CD4-positive, CD25-positive, alpha-beta regulatory T cell (primary cell): ENCODE measurements at regions not wholly inside any gene's neighbourhood (a gene's known extent, or its start where the extent isn't known, plus 50 kb on each side); places are given as distances from the start of the nearest gene placed in this dataset.
A peak's percentile ranks its signal among the peaks of the same experiment; 100 is the strongest.

Source experiments
- ATAC-seq, 2 donors: fragments of 150-1000 bp; cut with Tn5 transposase; one replicate each; pipeline ENCODE4 v1.10.0; 2021; ENCODE audit warnings: low read depth in 2 of 2, moderate number of reproducible peaks in 2 of 2, moderate library complexity in 1 of 2
- DNase-seq, 3 donors: peaks; one replicate each; pipeline versions ENCODE4 v3.0.0 to v3.0.0-alpha.2; 2012 to 2022; ENCODE audit warnings: mixed read lengths in 1 of 3
- H3K27ac ChIP-seq: one replicate; pipeline ENCODE4 v1.7.0; 2013; ENCODE audit warnings: mild to moderate bottlenecking, low read length; ENCODE audit not compliant: insufficient read depth, poor library complexity, severe bottlenecking
- H3K27me3 ChIP-seq: one replicate; pipeline ENCODE4 v1.7.0; 2013; ENCODE audit warnings: low read length; ENCODE audit not compliant: control insufficient read depth, insufficient read depth
- H3K36me3 ChIP-seq: one replicate; pipeline ENCODE4 v1.7.0; 2013; ENCODE audit warnings: mild to moderate bottlenecking, low read length, moderate library complexity; ENCODE audit not compliant: control insufficient read depth, insufficient read depth
- H3K4me1 ChIP-seq: 2 replicates; pipeline ENCODE4 v1.7.0; 2013; ENCODE audit warnings: mild to moderate bottlenecking, low read length; ENCODE audit not compliant: insufficient read depth, control insufficient read depth, poor library complexity, severe bottlenecking
- H3K4me3 ChIP-seq: one replicate; pipeline ENCODE4 v1.7.0; 2013; ENCODE audit warnings: low read depth, mild to moderate bottlenecking, low read length, moderate library complexity
- H3K9me3 ChIP-seq, 2 experiments: 1 replicate in 1 of 2; 2 replicates in 1 of 2; pipeline ENCODE4 v1.7.0; 2013; ENCODE audit warnings: low read length in 2 of 2, mild to moderate bottlenecking in 1 of 2, moderate library complexity in 1 of 2; ENCODE audit not compliant: control insufficient read depth in 2 of 2
- H3K27ac Mint-ChIP-seq, 3 donors: one replicate each; pipeline ENCODE4 v1.8.0; 2020 to 2022; ENCODE audit warnings: mild to moderate bottlenecking in 3 of 3, mixed read lengths in 3 of 3, moderate library complexity in 2 of 3
- H3K27me3 Mint-ChIP-seq: one replicate; pipeline ENCODE4 v1.8.0; 2022; ENCODE audit warnings: mild to moderate bottlenecking, mixed read lengths
- H3K36me3 Mint-ChIP-seq: one replicate; pipeline ENCODE4 v1.8.0; 2020; ENCODE audit warnings: mixed read lengths
- H3K4me1 Mint-ChIP-seq, 4 donors: one replicate each; pipeline ENCODE4 v1.8.0; 2020 to 2022; ENCODE audit warnings: mixed read lengths in 4 of 4, mild to moderate bottlenecking in 1 of 4
- H3K4me3 Mint-ChIP-seq, 4 donors: one replicate each; pipeline ENCODE4 v1.8.0; 2020 to 2022; ENCODE audit warnings: mild to moderate bottlenecking in 4 of 4, mixed read lengths in 4 of 4, moderate library complexity in 3 of 4
- H3K9me3 Mint-ChIP-seq, 7 donors: one replicate each; pipeline ENCODE4 v1.8.0; 2020 to 2022; ENCODE audit warnings: mixed read lengths in 7 of 7, mild to moderate bottlenecking in 3 of 7, moderate library complexity in 2 of 7

DNA sequence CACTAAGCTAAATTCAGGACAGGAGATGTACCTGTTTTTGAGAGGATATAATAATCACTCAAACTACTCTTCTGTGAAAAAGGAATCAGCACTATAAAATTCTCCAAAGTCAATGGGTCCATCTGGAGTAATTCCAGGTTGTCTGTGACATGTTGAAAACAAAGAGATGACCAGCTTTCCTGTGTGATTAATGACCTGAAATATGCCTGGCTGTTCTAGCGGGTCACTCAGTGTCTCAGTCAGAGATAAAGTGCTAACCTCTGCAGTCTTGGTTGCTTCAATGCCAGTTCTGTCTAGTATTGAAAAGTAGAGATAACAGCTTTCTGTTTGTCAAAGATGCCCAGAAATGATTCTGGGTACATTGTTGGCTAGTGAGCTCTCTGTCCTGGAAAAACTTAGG lies 722.6 kb upstream of the TENM4 start:
- Histone ChIP-seq H3K4me3 (no peak overlapping the region), H3K9me3 (no peaks in the 10 kb centered on the region), H3K36me3 (no peaks in the 10 kb centered on the region), H3K27ac (no peak overlapping the region), H3K4me1 (no peaks in the 10 kb centered on the region), H3K27me3 (no peaks in the 10 kb centered on the region)
- Mint-ChIP-seq H3K9me3 (peaks cover 1 to 13% (median 7%) of the 10 kb centered on the region in 7 donors), H3K27ac (no peak overlapping the region), H3K4me3 (no peak overlapping the region), H3K27me3 (no peaks in the 10 kb centered on the region), H3K36me3 (no peaks in the 10 kb centered on the region), H3K4me1 (no peaks in the 10 kb centered on the region)
- ATAC-seq (no peak), DNase-seq (no peak)

DNA sequence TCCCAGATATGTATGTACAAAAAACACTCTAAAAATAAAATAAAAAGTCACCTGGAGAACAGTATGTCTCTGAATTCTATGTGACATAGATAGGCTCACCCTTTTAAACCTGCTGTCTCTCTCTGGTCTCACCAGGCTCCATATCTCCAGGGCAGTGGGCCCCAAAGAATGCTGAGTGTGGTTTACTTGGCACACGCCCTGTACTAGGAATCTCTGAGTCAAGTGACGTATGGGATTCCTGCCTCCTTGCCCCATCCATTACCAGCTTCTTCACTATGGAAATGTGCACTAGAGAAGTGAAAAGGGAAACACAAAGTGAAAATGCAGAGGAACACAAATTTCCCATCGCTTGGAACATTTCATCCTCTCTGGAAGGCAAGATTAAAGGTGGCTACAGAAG lies 722.2 kb upstream of the TENM4 start:
- no peak overlapping the region for H3K4me3 Mint-ChIP-seq
- H3K27ac Mint-ChIP-seq, result no peak overlapping the region
- Histone ChIP-seq H3K36me3 (no peaks in the 10 kb centered on the region), H3K27me3 (no peaks in the 10 kb centered on the region), H3K4me3 (no peak overlapping the region), H3K27ac (no peak overlapping the region), H3K9me3 (no peaks in the 10 kb centered on the region), H3K4me1 (no peaks in the 10 kb centered on the region)
- H3K4me1 Mint-ChIP-seq, result no peaks in the 10 kb centered on the region
- DNase-seq (no peak), ATAC-seq (no peak)
- no peaks in the 10 kb centered on the region for H3K27me3 Mint-ChIP-seq
- H3K36me3 Mint-ChIP-seq, result no peaks in the 10 kb centered on the region
- H3K9me3 Mint-ChIP-seq, result peaks cover 1 to 13% (median 7%) of the 10 kb centered on the region in 7 donors

DNA sequence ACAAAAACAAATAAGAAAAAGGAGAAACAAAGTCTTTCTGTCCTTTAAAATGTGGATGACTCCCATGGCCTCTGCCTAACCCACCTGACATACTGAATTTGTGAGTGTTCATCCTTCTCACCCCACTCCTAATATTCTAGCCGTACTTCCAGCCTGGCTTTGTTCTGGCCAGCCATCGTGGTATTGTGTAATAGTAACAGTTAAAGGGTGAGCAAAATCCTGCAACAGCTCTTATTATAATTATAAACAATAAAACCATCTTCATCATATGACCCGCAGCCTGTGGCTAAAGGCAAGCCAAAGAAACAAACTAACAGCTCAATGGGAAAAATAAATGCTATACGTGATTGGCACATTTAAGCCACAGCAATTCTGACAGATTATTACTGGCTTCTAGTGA lies 721.6 kb upstream of the TENM4 start:
- no peak for DNase-seq
- Histone ChIP-seq H3K9me3 (no peaks in the 10 kb centered on the region), H3K27me3 (no peaks in the 10 kb centered on the region), H3K4me1 (no peaks in the 10 kb centered on the region), H3K4me3 (no peak overlapping the region), H3K27ac (no peak overlapping the region), H3K36me3 (no peaks in the 10 kb centered on the region)
- Mint-ChIP-seq H3K4me1 (no peaks in the 10 kb centered on the region), H3K36me3 (no peaks in the 10 kb centered on the region), H3K27me3 (no peaks in the 10 kb centered on the region), H3K4me3 (no peak overlapping the region), H3K9me3 (peaks cover 1 to 13% (median 7%) of the 10 kb centered on the region in 7 donors), H3K27ac (no peak overlapping the region)
- ATAC-seq, result no peak

DNA sequence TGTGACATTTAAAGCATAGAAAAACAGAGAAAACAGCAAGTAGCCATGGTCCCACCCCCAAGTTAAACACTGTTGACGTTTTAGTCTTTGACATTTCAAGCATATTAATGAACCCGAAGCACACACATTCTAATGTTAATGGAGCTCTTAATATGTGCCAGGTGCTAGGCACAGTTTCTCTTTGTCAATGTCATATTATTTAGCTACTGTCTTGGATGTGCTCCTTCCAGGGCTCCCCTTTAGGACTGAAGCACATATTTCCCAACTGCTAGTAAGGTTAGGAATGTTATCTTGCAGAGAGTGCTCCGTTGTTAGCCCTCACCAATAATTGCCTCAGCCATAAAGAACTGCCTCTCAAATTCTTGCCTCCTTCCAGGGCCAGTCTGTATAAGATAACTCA lies 716.6 kb upstream of the TENM4 start:
- no peak for ATAC-seq
- Mint-ChIP-seq H3K9me3 (peaks cover 1 to 12% (median 2%) of the 10 kb centered on the region in 7 donors), H3K4me3 (no peak overlapping the region), H3K36me3 (no peaks in the 10 kb centered on the region), H3K27ac (no peak overlapping the region), H3K27me3 (no peaks in the 10 kb centered on the region), H3K4me1 (no peaks in the 10 kb centered on the region)
- Histone ChIP-seq H3K36me3 (no peaks in the 10 kb centered on the region), H3K27me3 (no peaks in the 10 kb centered on the region), H3K4me1 (no peaks in the 10 kb centered on the region), H3K27ac (no peak overlapping the region), H3K9me3 (no peaks in the 10 kb centered on the region), H3K4me3 (no peak overlapping the region)
- DNase-seq, result no peak

DNA sequence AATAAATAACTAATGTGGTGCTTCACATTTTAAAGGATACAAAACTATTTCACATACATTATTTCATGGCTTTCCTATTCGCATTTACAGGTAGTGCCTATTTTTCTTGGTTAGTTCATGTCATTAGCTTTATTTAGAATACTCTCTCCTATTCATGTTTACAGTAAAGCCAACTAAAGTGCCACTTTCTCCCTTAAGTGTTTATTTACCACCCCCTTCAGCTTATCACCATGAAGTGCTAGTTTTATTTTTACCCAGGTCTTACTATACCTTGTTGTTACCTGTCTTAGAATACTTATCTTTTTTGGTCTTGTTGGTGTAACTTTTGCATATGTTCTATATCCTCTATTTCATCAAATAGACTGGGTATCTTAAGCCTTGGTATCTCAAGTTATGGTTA lies 715.2 kb upstream of the TENM4 start:
- no peak overlapping the region for H3K27ac ChIP-seq
- ATAC-seq, result no peak
- no peaks in the 10 kb centered on the region for H3K4me1 ChIP-seq
- H3K9me3 ChIP-seq, result no peaks in the 10 kb centered on the region
- no peak for DNase-seq
- Mint-ChIP-seq H3K4me3 (no peak overlapping the region), H3K4me1 (no peaks in the 10 kb centered on the region), H3K36me3 (no peaks in the 10 kb centered on the region), H3K27me3 (peaks cover 4% of the 10 kb centered on the region), H3K9me3 (peaks cover 0 to 16% (median 4%) of the 10 kb centered on the region in 7 donors), H3K27ac (peak overlapping the region in 1 of 3 donors; percentile 2)
- no peaks in the 10 kb centered on the region for H3K27me3 ChIP-seq
- H3K4me3 ChIP-seq, result no peak overlapping the region
- H3K36me3 ChIP-seq, result no peaks in the 10 kb centered on the region

DNA sequence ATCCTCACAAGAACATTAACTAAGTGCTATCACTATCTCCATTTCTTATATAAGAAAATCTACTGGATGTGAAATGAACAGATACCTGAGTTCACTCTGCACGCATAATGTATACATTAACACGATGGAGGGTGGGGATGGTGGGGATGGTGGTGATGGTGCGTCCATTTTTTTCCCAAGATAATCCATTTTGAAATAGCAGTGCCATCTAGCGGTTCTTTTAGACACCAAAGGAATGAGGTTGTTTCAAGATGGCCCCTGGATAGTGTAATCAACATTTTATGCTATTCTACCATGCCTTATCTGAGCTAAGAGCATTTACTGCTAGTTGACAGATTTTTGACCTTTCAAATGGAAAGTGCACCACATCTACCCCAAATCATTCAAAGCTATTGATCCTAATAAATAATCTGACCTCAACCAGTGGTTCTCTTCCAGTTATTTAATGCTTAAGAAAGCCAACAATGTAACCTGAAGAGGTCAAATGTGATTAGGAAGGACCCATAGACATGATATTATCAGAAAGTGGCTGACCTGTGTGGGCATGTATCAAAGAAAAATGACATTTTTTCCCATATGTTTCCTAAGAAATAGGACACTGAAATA lies 714.7 kb upstream of the TENM4 start:
- H3K4me3 Mint-ChIP-seq, result no peak overlapping the region
- H3K9me3 Mint-ChIP-seq, result peaks cover 0 to 16% (median 4%) of the 10 kb centered on the region in 7 donors
- Histone ChIP-seq H3K27me3 (no peaks in the 10 kb centered on the region), H3K4me3 (no peak overlapping the region), H3K36me3 (no peaks in the 10 kb centered on the region), H3K9me3 (no peaks in the 10 kb centered on the region), H3K27ac (no peak overlapping the region), H3K4me1 (no peaks in the 10 kb centered on the region)
- H3K27ac Mint-ChIP-seq, result peak overlapping the region in 1 of 3 donors; percentile 2
- DNase-seq (peak in 1 of 3 donors; percentile 2), ATAC-seq (no peak)
- no peaks in the 10 kb centered on the region for H3K36me3 Mint-ChIP-seq
- no peaks in the 10 kb centered on the region for H3K4me1 Mint-ChIP-seq
- peaks cover 4% of the 10 kb centered on the region for H3K27me3 Mint-ChIP-seq

DNA sequence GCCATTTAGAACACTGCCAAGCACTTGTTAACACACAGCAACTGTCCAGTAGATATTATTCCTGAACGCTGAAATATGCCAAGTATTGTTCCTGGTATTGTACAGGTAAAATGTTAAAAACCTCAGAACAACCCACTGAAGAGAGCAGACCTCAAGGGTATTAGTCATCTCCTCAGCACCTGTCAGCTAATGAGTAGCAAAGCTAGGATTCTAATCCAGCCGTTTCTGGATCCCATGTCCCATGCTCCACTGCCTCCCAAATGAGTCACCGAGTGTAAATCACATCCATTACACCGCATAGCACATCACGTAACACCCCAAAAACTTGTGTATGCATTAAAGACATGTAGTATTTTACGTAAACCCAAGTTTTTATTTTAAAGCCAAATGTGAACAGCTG lies 705.4 kb upstream of the TENM4 start:
- H3K9me3 Mint-ChIP-seq, result peaks cover 0 to 9% (median 0%) of the 10 kb centered on the region in 7 donors
- H3K9me3 ChIP-seq, result no peaks in the 10 kb centered on the region

DNA sequence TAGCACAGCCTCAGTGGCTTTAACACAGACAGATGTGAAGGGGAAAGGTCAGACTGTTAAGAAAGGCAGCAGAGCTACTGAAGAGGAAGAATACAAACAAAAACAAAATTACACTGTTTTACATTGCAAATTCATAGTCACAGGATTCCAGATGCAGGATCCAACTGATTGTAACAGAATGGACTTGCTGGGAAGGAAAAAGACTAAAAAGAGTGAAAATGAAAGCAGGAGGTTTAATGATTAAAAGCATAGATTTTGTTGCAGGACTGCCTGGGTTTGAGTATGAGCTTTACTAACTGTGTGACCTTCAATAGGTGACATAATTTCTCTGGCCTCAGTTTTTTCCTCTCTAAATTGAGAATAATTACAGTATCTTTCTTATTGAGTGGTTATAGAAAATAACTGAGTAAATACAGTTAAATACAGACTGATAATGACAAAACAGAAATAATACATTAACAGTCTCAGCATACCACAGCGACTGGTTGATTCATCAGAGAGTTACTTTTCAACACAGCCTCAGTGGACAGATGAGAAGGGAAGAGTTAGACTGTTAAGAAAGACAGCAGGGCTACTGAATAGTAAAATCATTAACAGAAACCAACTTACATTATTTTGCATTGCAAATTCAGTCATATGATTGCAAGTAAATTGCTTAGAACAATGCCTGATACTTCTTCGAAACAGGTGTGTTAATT lies 704.2 kb upstream of the TENM4 start:
- Histone ChIP-seq H3K4me1 (no peaks in the 10 kb centered on the region), H3K4me3 (no peak overlapping the region), H3K9me3 (no peaks in the 10 kb centered on the region), H3K27ac (no peak overlapping the region), H3K27me3 (no peaks in the 10 kb centered on the region), H3K36me3 (no peaks in the 10 kb centered on the region)
- Mint-ChIP-seq H3K4me1 (no peaks in the 10 kb centered on the region), H3K27me3 (no peaks in the 10 kb centered on the region), H3K9me3 (peaks cover 0 to 11% (median 0%) of the 10 kb centered on the region in 7 donors), H3K36me3 (no peaks in the 10 kb centered on the region), H3K27ac (no peak overlapping the region), H3K4me3 (no peak overlapping the region)
- ATAC-seq (no peak), DNase-seq (no peak)

More for the DNA sequence above, 705.4 kb upstream of the TENM4 start:
- no peaks in the 10 kb centered on the region for H3K36me3 Mint-ChIP-seq
- Histone ChIP-seq H3K27me3 (no peaks in the 10 kb centered on the region), H3K4me3 (no peak overlapping the region), H3K4me1 (no peaks in the 10 kb centered on the region), H3K36me3 (no peaks in the 10 kb centered on the region), H3K27ac (no peak overlapping the region)
- no peak overlapping the region for H3K27ac Mint-ChIP-seq
- H3K4me1 Mint-ChIP-seq, result no peaks in the 10 kb centered on the region
- DNase-seq (no peak), ATAC-seq (no peak)
- no peaks in the 10 kb centered on the region for H3K27me3 Mint-ChIP-seq
- H3K4me3 Mint-ChIP-seq, result no peak overlapping the region
